Ovary (tissue), 3 donors: ENCODE measurements at regions not wholly inside any gene's neighbourhood (a gene's known extent, or its start where the extent isn't known, plus 50 kb on each side); places are given as distances from the start of the nearest gene placed in this dataset.

ENCODE experiments used
- CTCF ChIP-seq, 3 donors: fragments of 450-650 bp in 2 of 3; fragments of 200-600 bp in 1 of 3; IDR thresholded peaks; one replicate each; pipeline versions ENCODE4 v1.5.1 to v1.8.0; 2016 to 2022; ENCODE audit warnings: antibody characterized with exemption in 3 of 3, mild to moderate bottlenecking in 1 of 3
- EP300 ChIP-seq: sonication (generic); formaldehyde crosslinking; IDR thresholded peaks from one replicate; pipeline ENCODE4 v1.6.1; 2017; ENCODE audit warnings: antibody characterized with exemption
- POLR2A ChIP-seq: fragments of 450-650 bp; IDR thresholded peaks from one replicate; pipeline ENCODE4 v1.6.1; 2017; ENCODE audit warnings: antibody characterized with exemption, mild to moderate bottlenecking, moderate library complexity
- donor health status: DM: no; HTN: no; CAD: no.

DNA sequence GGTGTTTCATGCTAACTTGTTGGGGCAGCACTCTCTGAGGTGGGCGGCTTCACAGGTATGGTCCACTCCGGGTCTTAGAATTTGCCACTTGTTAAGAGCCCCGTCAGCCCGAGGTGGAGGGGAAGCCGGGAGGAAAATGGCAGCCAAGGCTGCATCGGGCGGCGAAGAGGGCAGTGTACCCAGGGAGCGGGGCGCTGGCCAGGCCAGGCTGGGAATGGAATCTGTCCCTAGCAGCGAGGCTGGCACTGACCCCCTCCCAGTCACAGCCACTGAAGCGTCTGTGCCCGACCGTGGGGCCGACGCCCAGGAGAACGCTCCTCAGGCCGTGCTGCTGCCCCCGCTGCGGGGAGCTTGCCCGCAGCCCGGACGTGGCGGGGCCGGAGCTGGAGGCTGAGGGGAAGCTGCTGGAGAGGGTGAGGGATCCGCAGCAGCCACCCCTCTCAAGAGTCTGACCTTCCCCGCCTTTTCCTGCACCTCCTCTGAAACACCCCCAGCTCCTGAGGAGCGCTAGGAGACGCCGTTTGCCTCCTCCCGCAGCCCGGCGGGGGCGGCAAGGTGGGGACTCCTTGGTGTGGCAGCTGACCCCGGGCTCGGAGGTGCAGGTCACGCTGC lies 313.8 kb upstream of the SPRY2 start:
- TF ChIP-seq CTCF (IDR thresholded peaks at IDR 0.05) (no peak), POLR2A (no peak), EP300 (no peak)
